ENCODE measurements at regions not wholly inside any gene's neighbourhood (a gene's known extent, or its start where the extent isn't known, plus 50 kb on each side); places are given as distances from the start of the nearest gene placed in this dataset.

DNA sequence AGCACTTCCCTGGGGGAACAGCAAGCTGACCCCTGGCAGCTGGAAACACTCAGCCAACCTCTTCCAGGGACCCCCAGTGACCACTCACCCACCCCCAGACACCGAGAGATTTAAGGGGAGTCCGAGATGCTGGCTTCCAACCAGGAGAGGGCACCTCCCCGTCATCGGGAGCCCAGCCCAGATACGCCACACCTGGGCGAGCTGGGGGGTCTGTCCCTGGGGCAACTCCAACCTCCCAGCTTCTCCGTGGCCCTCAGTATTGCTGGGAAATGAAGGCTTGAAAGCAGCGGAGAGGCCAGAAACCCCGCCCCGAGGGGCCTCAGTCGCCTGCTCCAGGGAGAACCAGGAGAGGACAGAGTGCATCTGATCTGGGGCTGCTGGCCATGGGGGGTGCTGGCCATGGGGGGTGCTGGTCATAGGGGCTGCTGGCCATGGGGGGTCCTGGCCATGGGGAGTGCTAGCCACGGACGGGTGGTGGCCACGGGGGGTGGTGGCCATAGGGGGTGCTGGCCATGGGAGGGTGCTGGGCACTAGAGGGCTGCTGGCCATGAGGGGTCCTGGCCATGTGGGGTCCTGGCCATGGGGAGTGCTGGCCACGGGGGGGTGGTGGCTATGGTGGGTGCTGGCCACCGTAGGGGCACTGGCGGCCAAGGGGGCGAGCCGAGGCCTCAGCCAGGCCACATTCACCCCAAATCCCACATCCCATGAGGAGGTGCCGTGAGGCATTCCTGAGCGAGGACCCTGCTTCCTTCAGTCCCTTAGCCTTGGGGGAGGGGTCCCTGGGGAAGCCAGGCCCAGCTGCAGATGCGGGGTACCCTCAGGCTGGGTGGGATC lies 61.5 kb upstream of the TTC34 start:
- ATAC-seq (no peak), DNase-seq (no peak)
- Mint-ChIP-seq H3K36me3 (ENCODE audit: low read depth) (no peaks in the 10 kb centered on the region), H3K9me3 (no peaks in the 10 kb centered on the region), H3K27ac (no peak overlapping the region), H3K4me3 (no peak overlapping the region), H3K27me3 (no peaks in the 10 kb centered on the region), H3K4me1 (ENCODE audit: low read depth) (no peaks in the 10 kb centered on the region)
- intact Hi-C loops (cut with micrococcal nuclease) = no loop called here
- no peak for TF ChIP-seq CTCF (IDR thresholded peaks at IDR 0.05)
- ChIA-PET POLR2A (no interaction called here), CTCF (no interaction called here)

DNA sequence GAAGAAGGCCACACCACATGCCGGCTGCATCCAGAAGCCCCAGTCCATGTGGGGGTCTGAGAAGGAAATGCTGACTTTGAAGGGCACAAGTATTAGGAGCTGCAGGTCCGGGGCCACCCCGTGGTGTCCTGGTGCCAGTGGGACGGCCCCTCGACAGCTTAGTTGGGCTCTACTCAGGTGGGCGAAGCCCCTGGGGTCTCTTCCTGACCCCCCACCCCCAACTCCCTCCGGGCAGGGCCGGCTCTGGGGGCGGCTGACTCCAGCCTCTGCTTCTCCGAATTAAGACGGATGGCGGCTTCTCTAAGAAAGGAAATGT lies 62.1 kb upstream of the TTC34 start:
- no peak for DNase-seq

DNA sequence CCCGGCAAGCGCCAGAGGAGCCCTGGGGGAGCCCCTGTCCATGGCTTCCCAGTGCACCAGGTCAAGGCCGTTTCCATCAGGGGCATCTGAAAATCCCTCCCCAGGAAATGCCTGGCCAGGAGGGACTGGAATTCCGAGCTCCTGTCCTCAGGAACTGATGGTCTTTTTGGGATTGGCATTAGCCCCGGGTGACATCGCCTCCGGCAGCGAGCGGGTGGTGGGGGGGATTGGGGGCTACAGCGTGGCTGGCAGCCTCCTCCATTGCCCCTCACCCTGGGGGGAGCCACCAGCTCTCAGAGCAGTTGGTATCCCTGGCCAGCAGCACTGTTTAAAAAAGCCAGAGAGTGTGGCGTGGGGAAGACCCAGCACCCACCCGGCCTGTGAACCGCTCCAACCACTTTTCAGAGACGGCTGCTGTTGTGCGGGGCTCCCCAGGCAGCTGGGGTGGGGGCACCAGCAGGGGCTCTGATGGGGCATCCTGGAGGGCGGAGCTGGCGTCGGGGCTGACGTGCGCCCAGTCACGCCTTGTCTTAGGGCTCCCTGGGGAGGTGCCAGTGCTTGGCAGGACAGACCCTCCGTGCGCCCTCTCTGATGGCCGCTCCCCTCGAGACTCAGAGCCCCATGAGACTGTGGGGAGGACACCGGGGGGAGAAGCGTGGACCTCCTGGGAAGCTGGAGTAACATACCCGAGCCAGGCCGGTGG lies 62.9 kb upstream of the TTC34 start:
- no peak for DNase-seq
- Mint-ChIP-seq H3K36me3 (ENCODE audit: low read depth) (no peaks in the 10 kb centered on the region), H3K27me3 (no peaks in the 10 kb centered on the region), H3K9me3 (no peaks in the 10 kb centered on the region), H3K4me3 (no peak overlapping the region), H3K4me1 (ENCODE audit: low read depth) (no peaks in the 10 kb centered on the region), H3K27ac (no peak overlapping the region)
- intact Hi-C loops (cut with micrococcal nuclease) = no loop called here
- no peak for ATAC-seq
- POLR2A ChIA-PET = no interaction called here
- no peak for TF ChIP-seq CTCF (IDR thresholded peaks at IDR 0.05)
- CTCF ChIA-PET = no interaction called here

More for the DNA sequence above, 62.1 kb upstream of the TTC34 start:
- Mint-ChIP-seq H3K4me1 (ENCODE audit: low read depth) (no peaks in the 10 kb centered on the region), H3K36me3 (ENCODE audit: low read depth) (no peaks in the 10 kb centered on the region), H3K27ac (no peak overlapping the region), H3K9me3 (no peaks in the 10 kb centered on the region), H3K27me3 (no peaks in the 10 kb centered on the region), H3K4me3 (no peak overlapping the region)
- ChIA-PET CTCF (no interaction called here), POLR2A (no interaction called here)
- intact Hi-C loops (cut with micrococcal nuclease) = no loop called here
- no peak for TF ChIP-seq CTCF (IDR thresholded peaks at IDR 0.05)
- ATAC-seq = no peak

DNA sequence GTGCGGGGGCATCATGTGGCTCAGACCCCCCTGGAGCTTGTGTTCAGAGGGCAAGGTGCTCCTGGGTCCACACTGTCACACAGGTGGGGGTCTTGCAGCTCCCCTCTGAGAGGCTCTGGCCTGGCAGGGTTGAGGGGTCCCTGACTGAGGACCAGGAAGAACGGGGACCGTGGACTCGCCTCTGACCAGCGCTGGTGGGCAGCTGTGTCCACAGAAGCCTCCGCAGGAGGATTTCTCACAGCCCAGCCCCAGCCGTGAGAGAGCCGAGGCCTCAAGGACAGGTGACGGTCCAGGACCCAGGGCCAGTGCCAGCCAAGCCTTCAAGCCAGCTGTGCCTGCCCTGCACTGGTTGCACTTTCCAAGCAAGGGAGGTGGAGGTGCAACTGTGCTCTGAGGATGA lies 63.5 kb upstream of the TTC34 start:
- TF ChIP-seq CTCF (IDR thresholded peaks at IDR 0.05) = no peak
- no peaks in the 10 kb centered on the region for H3K4me1 Mint-ChIP-seq (ENCODE audit: low read depth)
- DNase-seq (no peak), ATAC-seq (no peak)
- ChIA-PET CTCF (no interaction called here), POLR2A (no interaction called here)
- intact Hi-C loops (cut with micrococcal nuclease) = no loop called here
- H3K36me3 Mint-ChIP-seq (ENCODE audit: low read depth) = no peaks in the 10 kb centered on the region
- no peak overlapping the region for H3K4me3 Mint-ChIP-seq
- H3K27me3 Mint-ChIP-seq = no peaks in the 10 kb centered on the region
- H3K9me3 Mint-ChIP-seq = no peaks in the 10 kb centered on the region
- no peak overlapping the region for H3K27ac Mint-ChIP-seq

DNA sequence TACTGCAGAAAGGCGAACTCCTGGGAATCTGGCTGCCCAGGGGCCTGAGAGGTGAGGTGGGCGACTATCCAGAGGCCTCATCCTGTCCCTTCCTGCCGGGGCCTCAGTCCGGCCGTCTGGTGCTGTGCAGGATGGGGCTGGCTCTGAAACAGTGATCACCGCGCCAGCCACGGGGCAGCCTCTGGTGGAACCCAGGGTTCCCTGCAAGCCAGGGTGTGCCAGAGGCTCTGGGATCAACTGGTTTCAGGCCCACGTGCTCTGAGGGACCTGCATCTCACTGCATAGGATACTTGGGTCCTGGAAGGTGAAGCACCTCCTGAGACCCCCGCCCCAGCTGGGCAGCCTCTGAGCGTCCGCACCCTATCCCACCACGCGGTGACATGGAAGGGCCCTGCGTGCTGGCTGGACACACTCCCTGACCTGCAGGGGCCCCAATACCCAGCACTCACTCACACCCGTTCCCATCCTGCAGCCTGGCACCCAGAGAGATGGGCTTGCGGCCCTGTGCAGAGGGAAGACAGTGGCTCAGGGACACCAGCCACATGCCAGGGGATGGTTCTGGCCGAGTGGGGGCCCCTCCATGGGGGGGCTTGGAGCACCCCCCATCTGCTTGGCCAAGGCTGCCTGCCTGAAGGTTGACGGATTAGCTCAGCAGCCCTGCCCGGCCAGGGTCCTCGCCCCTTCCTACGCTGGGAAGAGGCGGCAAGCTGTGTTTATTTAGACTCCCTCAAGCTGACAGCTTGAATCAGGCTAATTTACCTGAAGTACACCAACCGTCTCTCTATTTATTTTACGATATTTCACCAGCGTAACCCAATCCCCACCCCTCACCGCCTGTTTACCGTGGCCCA lies 64.3 kb upstream of the TTC34 start:
- Mint-ChIP-seq H3K27ac (no peak overlapping the region), H3K4me3 (no peak overlapping the region), H3K36me3 (ENCODE audit: low read depth) (no peaks in the 10 kb centered on the region), H3K9me3 (peaks cover under 1% of the 10 kb centered on the region), H3K27me3 (no peaks in the 10 kb centered on the region), H3K4me1 (ENCODE audit: low read depth) (no peaks in the 10 kb centered on the region)
- ChIA-PET POLR2A (no interaction called here), CTCF (no interaction called here)
- DNase-seq (no peak), ATAC-seq (no peak)
- TF ChIP-seq CTCF (IDR thresholded peaks at IDR 0.05) = no peak
- intact Hi-C loops (cut with micrococcal nuclease) = no loop called here
